C4-2B (cell line): ENCODE measurements at regions not wholly inside any gene's neighbourhood (a gene's known extent, or its start where the extent isn't known, plus 50 kb on each side); places are given as distances from the start of the nearest gene placed in this dataset.

Experiments
- CTCF ChIP-seq: fragments of 450-650 bp; conservative IDR thresholded peaks from 2 replicates; pipeline ENCODE4 v1.5.1; 2017; ENCODE audit warnings: mild to moderate bottlenecking
- ZFX ChIP-seq: fragments of 450-650 bp; IDR thresholded peaks from 2 replicates; pipeline ENCODE4 v1.6.1; 2017

- TF ChIP-seq CTCF (no peak), ZFX (no peak)
Observed at GRCh38 chr1:29413661-29414060, 177.3 kb downstream of the PTPRU start.
